ENCODE measurements at regions not wholly inside any gene's neighbourhood (a gene's known extent, or its start where the extent isn't known, plus 50 kb on each side); places are given as distances from the start of the nearest gene placed in this dataset.
"Not testable (repeated sequence)": the region's sequence is repeated elsewhere in the genome, so short reads cannot be mapped to it uniquely, and the experiment has no call there.

GRCh38 chr1:60841116-60842046, 241.0 kb upstream of the NFIA start:
- H3K9ac ChIP-seq (ENCODE audit: low read length): no peak overlapping the region
- H3K36me3 ChIP-seq (ENCODE audit: control insufficient read depth, low read depth, low read length): no peaks in the 10 kb centered on the region
- H3K4me1 ChIP-seq (ENCODE audit: control insufficient read depth, low read depth, low read length): no peaks in the 10 kb centered on the region
- no peak overlapping the region for H3K4me3 ChIP-seq (ENCODE audit: low read length)
- H3K27me3 ChIP-seq (ENCODE audit: control insufficient read depth, insufficient read depth, low read length): no peaks in the 10 kb centered on the region
- no peak overlapping the region for H3K27ac ChIP-seq (ENCODE audit: low read length)
- H3K9me3 ChIP-seq (ENCODE audit: control insufficient read depth, low read depth, low read length): no peaks in the 10 kb centered on the region

- H3K9ac ChIP-seq (ENCODE audit: low read length); H3K9me3 ChIP-seq (ENCODE audit: control insufficient read depth, low read depth, low read length); H3K27ac ChIP-seq (ENCODE audit: low read length); H3K4me3 ChIP-seq (ENCODE audit: low read length); H3K36me3 ChIP-seq (ENCODE audit: control insufficient read depth, low read depth, low read length); H3K27me3 ChIP-seq (ENCODE audit: control insufficient read depth, insufficient read depth, low read length); H3K4me1 ChIP-seq (ENCODE audit: control insufficient read depth, low read depth, low read length): not testable (repeated sequence)
Measured at GRCh38 chr1:60840476-60840875, 241.9 kb upstream of the NFIA start.

- H3K36me3 ChIP-seq (ENCODE audit: control insufficient read depth, low read depth, low read length): no peaks in the 10 kb centered on the region
- peaks cover 6% of the 10 kb centered on the region for H3K4me1 ChIP-seq (ENCODE audit: control insufficient read depth, low read depth, low read length)
- no peak overlapping the region for H3K27ac ChIP-seq (ENCODE audit: low read length)
- H3K9ac ChIP-seq (ENCODE audit: low read length): no peak overlapping the region
- H3K4me3 ChIP-seq (ENCODE audit: low read length): no peak overlapping the region
- H3K9me3 ChIP-seq (ENCODE audit: control insufficient read depth, low read depth, low read length): no peaks in the 10 kb centered on the region
- H3K27me3 ChIP-seq (ENCODE audit: control insufficient read depth, insufficient read depth, low read length): no peaks in the 10 kb centered on the region
Measured at GRCh38 chr1:60835649-60836048, 246.7 kb upstream of the NFIA start.

GRCh38 chr1:60833173-60833572, 249.2 kb upstream of the NFIA start:
- Histone ChIP-seq H3K4me3 (ENCODE audit: low read length) (no peak overlapping the region), H3K9me3 (ENCODE audit: control insufficient read depth, low read depth, low read length) (no peaks in the 10 kb centered on the region), H3K4me1 (ENCODE audit: control insufficient read depth, low read depth, low read length) (peaks cover 6% of the 10 kb centered on the region), H3K36me3 (ENCODE audit: control insufficient read depth, low read depth, low read length) (no peaks in the 10 kb centered on the region), H3K27me3 (ENCODE audit: control insufficient read depth, insufficient read depth, low read length) (no peaks in the 10 kb centered on the region), H3K27ac (ENCODE audit: low read length) (no peak overlapping the region), H3K9ac (ENCODE audit: low read length) (no peak overlapping the region)

- no peaks in the 10 kb centered on the region for H3K27me3 ChIP-seq (ENCODE audit: control insufficient read depth, insufficient read depth, low read length)
- H3K4me3 ChIP-seq (ENCODE audit: low read length): no peak overlapping the region
- H3K36me3 ChIP-seq (ENCODE audit: control insufficient read depth, low read depth, low read length): no peaks in the 10 kb centered on the region
- no peak overlapping the region for H3K9ac ChIP-seq (ENCODE audit: low read length)
- H3K4me1 ChIP-seq (ENCODE audit: control insufficient read depth, low read depth, low read length): peaks cover 6% of the 10 kb centered on the region
- no peaks in the 10 kb centered on the region for H3K9me3 ChIP-seq (ENCODE audit: control insufficient read depth, low read depth, low read length)
- H3K27ac ChIP-seq (ENCODE audit: low read length): no peak overlapping the region
Measured at GRCh38 chr1:60832367-60832766, 250.0 kb upstream of the NFIA start.

GRCh38 chr1:60831780-60832179, 250.6 kb upstream of the NFIA start:
- no peak overlapping the region for H3K27ac ChIP-seq (ENCODE audit: low read length)
- no peak overlapping the region for H3K4me3 ChIP-seq (ENCODE audit: low read length)
- no peaks in the 10 kb centered on the region for H3K9me3 ChIP-seq (ENCODE audit: control insufficient read depth, low read depth, low read length)
- H3K27me3 ChIP-seq (ENCODE audit: control insufficient read depth, insufficient read depth, low read length): no peaks in the 10 kb centered on the region
- H3K9ac ChIP-seq (ENCODE audit: low read length): no peak overlapping the region
- no peaks in the 10 kb centered on the region for H3K36me3 ChIP-seq (ENCODE audit: control insufficient read depth, low read depth, low read length)
- H3K4me1 ChIP-seq (ENCODE audit: control insufficient read depth, low read depth, low read length): peaks cover 6% of the 10 kb centered on the region

- no peaks in the 10 kb centered on the region for H3K36me3 ChIP-seq (ENCODE audit: control insufficient read depth, low read depth, low read length)
- no peaks in the 10 kb centered on the region for H3K9me3 ChIP-seq (ENCODE audit: control insufficient read depth, low read depth, low read length)
- no peak overlapping the region for H3K27ac ChIP-seq (ENCODE audit: low read length)
- no peak overlapping the region for H3K9ac ChIP-seq (ENCODE audit: low read length)
- peaks cover 6% of the 10 kb centered on the region for H3K4me1 ChIP-seq (ENCODE audit: control insufficient read depth, low read depth, low read length)
- no peaks in the 10 kb centered on the region for H3K27me3 ChIP-seq (ENCODE audit: control insufficient read depth, insufficient read depth, low read length)
- no peak overlapping the region for H3K4me3 ChIP-seq (ENCODE audit: low read length)
Measured at GRCh38 chr1:60828944-60829343, 253.4 kb upstream of the NFIA start.

- Histone ChIP-seq H3K4me1 (ENCODE audit: control insufficient read depth, low read depth, low read length) (no peaks in the 10 kb centered on the region), H3K9ac (ENCODE audit: low read length) (no peak overlapping the region), H3K27ac (ENCODE audit: low read length) (no peak overlapping the region), H3K9me3 (ENCODE audit: control insufficient read depth, low read depth, low read length) (no peaks in the 10 kb centered on the region), H3K36me3 (ENCODE audit: control insufficient read depth, low read depth, low read length) (no peaks in the 10 kb centered on the region), H3K27me3 (ENCODE audit: control insufficient read depth, insufficient read depth, low read length) (no peaks in the 10 kb centered on the region), H3K4me3 (ENCODE audit: low read length) (no peak overlapping the region)
Measured at GRCh38 chr1:60826320-60827094, 255.9 kb upstream of the NFIA start.

- Histone ChIP-seq H3K9ac (ENCODE audit: low read length) (no peak overlapping the region), H3K27me3 (ENCODE audit: control insufficient read depth, insufficient read depth, low read length) (no peaks in the 10 kb centered on the region), H3K36me3 (ENCODE audit: control insufficient read depth, low read depth, low read length) (no peaks in the 10 kb centered on the region), H3K4me1 (ENCODE audit: control insufficient read depth, low read depth, low read length) (no peaks in the 10 kb centered on the region), H3K4me3 (ENCODE audit: low read length) (no peak overlapping the region), H3K9me3 (ENCODE audit: control insufficient read depth, low read depth, low read length) (no peaks in the 10 kb centered on the region), H3K27ac (ENCODE audit: low read length) (no peak overlapping the region)
Measured at GRCh38 chr1:60825593-60825992, 256.8 kb upstream of the NFIA start.

GRCh38 chr1:60823151-60823550, 259.2 kb upstream of the NFIA start:
- Histone ChIP-seq H3K9ac (ENCODE audit: low read length) (no peak overlapping the region), H3K27ac (ENCODE audit: low read length) (no peak overlapping the region), H3K4me3 (ENCODE audit: low read length) (no peak overlapping the region), H3K9me3 (ENCODE audit: control insufficient read depth, low read depth, low read length) (no peaks in the 10 kb centered on the region), H3K4me1 (ENCODE audit: control insufficient read depth, low read depth, low read length) (no peaks in the 10 kb centered on the region), H3K27me3 (ENCODE audit: control insufficient read depth, insufficient read depth, low read length) (no peaks in the 10 kb centered on the region), H3K36me3 (ENCODE audit: control insufficient read depth, low read depth, low read length) (no peaks in the 10 kb centered on the region)

- H3K36me3 ChIP-seq (ENCODE audit: control insufficient read depth, low read depth, low read length): no peaks in the 10 kb centered on the region
Measured at GRCh38 chr1:60822252-60822651, 260.1 kb upstream of the NFIA start.

More at GRCh38 chr1:60822252-60822651, 260.1 kb upstream of the NFIA start:
- Histone ChIP-seq H3K4me1 (ENCODE audit: control insufficient read depth, low read depth, low read length) (no peaks in the 10 kb centered on the region), H3K9me3 (ENCODE audit: control insufficient read depth, low read depth, low read length) (no peaks in the 10 kb centered on the region), H3K27ac (ENCODE audit: low read length) (no peak overlapping the region), H3K27me3 (ENCODE audit: control insufficient read depth, insufficient read depth, low read length) (no peaks in the 10 kb centered on the region), H3K4me3 (ENCODE audit: low read length) (no peak overlapping the region), H3K9ac (ENCODE audit: low read length) (no peak overlapping the region)
